Mammary epithelial cell (primary cell): ENCODE measurements at regions not wholly inside any gene's neighbourhood (a gene's known extent, or its start where the extent isn't known, plus 50 kb on each side); places are given as distances from the start of the nearest gene placed in this dataset.

ENCODE experiments used
- EZH2 ChIP-seq: IDR thresholded peaks from 2 replicates; pipeline ENCODE4 v1.6.1; 2012; ENCODE audit warnings: low read length, inconsistent platforms, borderline replicate concordance
- TF ChIP-seq, protein P1 (sequence below), 2 donors: IDR thresholded peaks in 1 of 2; conservative IDR thresholded peaks in 1 of 2; 2 replicates each; pipeline ENCODE4 v1.5.1; 2011 to 2012; ENCODE audit warnings: inconsistent platforms in 2 of 2, low read length in 2 of 2, mild to moderate bottlenecking in 2 of 2, control low read depth in 1 of 2, low read depth in 1 of 2; ENCODE audit not compliant: insufficient read depth in 1 of 2; ENCODE audit errors: extremely low read depth in 1 of 2

DNA sequence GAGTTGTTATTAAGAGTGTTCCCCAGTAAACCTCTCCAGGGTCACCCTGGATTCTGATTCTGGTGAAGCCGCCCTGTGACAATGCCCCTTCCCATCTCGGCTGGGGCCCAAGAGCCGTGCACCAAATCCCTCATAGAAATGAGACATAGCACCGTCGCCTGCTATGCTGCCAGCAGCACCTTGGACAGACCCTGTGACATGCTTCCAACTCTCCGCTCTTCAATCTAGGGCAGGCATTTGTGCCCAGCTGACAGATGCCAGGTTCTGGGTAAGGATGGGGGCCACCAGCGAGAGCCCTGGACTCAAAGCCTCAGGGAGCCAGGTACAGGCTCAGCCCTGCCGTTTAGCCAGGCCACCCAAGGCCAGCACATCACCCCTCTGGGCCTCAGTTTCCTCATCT lies 55.8 kb upstream of the TCF20 start:
- TF ChIP-seq EZH2, result no peak
- TF ChIP-seq, protein P1, sequence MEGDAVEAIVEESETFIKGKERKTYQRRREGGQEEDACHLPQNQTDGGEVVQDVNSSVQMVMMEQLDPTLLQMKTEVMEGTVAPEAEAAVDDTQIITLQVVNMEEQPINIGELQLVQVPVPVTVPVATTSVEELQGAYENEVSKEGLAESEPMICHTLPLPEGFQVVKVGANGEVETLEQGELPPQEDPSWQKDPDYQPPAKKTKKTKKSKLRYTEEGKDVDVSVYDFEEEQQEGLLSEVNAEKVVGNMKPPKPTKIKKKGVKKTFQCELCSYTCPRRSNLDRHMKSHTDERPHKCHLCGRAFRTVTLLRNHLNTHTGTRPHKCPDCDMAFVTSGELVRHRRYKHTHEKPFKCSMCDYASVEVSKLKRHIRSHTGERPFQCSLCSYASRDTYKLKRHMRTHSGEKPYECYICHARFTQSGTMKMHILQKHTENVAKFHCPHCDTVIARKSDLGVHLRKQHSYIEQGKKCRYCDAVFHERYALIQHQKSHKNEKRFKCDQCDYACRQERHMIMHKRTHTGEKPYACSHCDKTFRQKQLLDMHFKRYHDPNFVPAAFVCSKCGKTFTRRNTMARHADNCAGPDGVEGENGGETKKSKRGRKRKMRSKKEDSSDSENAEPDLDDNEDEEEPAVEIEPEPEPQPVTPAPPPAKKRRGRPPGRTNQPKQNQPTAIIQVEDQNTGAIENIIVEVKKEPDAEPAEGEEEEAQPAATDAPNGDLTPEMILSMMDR (conservative IDR thresholded peaks at IDR 0.05 in 1 of 2, IDR thresholded peaks at IDR 0.05 in 1 of 2; ENCODE audit: extremely low read depth in 1 of 2, insufficient read depth in 1 of 2, low read depth in 1 of 2, low read length in 2 of 2), result no peak
